ENCODE measurements at regions not wholly inside any gene's neighbourhood (a gene's known extent, or its start where the extent isn't known, plus 50 kb on each side); places are given as distances from the start of the nearest gene placed in this dataset.

DNA sequence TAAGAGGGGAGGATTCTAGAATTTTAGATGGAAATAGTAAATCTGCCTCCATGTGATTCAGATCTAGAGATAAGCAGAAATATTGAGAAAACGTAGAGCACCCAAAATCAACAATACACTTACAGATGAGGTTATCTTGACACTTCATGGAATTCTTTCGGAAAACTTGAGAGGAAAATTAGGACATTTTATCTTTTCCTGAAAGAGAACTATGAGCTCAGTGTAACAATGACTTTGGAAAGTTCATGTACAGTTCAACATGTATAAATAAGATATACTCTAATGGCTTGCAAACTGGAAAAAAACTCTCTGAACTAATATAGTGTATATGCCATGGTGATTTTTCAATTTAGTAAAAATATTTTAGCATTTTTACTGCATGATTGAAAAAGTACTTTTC is 338.1 kb upstream of the NEGR1 start:
- DNase-seq = no peak
- no peaks in the 10 kb centered on the region for H4K20me1 ChIP-seq (ENCODE audit: control insufficient read depth, insufficient read depth, low read length, poor library complexity, severe bottlenecking)
- H3K9ac ChIP-seq (ENCODE audit: low read length) = no peak overlapping the region
- H3K4me3 ChIP-seq (ENCODE audit: control extremely low read depth in 1 of 5, extremely low read depth in 1 of 5, insufficient read depth in 1 of 5, low read depth in 2 of 5, low read length in 4 of 5) = no peak overlapping the region
- intact Hi-C loops (cut with micrococcal nuclease) = no loop called here
- no peaks in the 10 kb centered on the region for H3K9me3 ChIP-seq (ENCODE audit: control extremely low read depth in 1 of 3, control insufficient read depth in 2 of 3, insufficient read depth in 1 of 3, low read length in 2 of 3)
- no peak overlapping the region for H2AFZ ChIP-seq (ENCODE audit: insufficient read depth, low read depth, low read length, poor library complexity, severe bottlenecking)
- H3K4me2 ChIP-seq (replicated peaks; ENCODE audit: low read depth, low read length, poor library complexity, severe bottlenecking) = no peak overlapping the region
- no peaks in the 10 kb centered on the region for H3K79me2 ChIP-seq (ENCODE audit: control insufficient read depth, insufficient read depth, low read length)
- no peak for ATAC-seq (ENCODE audit: low read depth)
- CTCF ChIA-PET = no interaction called here
- no peak overlapping the region for H3K27ac ChIP-seq (ENCODE audit: low read length in 2 of 2)
- no CpG with 5 or more reads among the region's 2 CpGs for WGBS (ENCODE audit: insufficient coverage)
- Mint-ChIP-seq H3K9me3 (ENCODE audit: insufficient read depth) (no peaks in the 10 kb centered on the region), H3K27me3 (no peaks in the 10 kb centered on the region), H3K4me1 (no peaks in the 10 kb centered on the region), H3K27ac (no peak overlapping the region), H3K4me3 (no peak overlapping the region)
- POLR2A ChIA-PET = no interaction called here
- H3K36me3 ChIP-seq (replicated peaks in 1 of 2; ENCODE audit: control extremely low read depth in 1 of 2, control insufficient read depth in 1 of 2, extremely low read depth in 1 of 2, insufficient read depth in 2 of 2, low read length in 1 of 2) = no peaks in the 10 kb centered on the region
- no peak for TF ChIP-seq EZH2 (IDR thresholded peaks at IDR 0.05; ENCODE audit: borderline replicate concordance, insufficient read depth, low read depth, low read length, poor library complexity, severe bottlenecking)
- TF ChIP-seq, protein P1, sequence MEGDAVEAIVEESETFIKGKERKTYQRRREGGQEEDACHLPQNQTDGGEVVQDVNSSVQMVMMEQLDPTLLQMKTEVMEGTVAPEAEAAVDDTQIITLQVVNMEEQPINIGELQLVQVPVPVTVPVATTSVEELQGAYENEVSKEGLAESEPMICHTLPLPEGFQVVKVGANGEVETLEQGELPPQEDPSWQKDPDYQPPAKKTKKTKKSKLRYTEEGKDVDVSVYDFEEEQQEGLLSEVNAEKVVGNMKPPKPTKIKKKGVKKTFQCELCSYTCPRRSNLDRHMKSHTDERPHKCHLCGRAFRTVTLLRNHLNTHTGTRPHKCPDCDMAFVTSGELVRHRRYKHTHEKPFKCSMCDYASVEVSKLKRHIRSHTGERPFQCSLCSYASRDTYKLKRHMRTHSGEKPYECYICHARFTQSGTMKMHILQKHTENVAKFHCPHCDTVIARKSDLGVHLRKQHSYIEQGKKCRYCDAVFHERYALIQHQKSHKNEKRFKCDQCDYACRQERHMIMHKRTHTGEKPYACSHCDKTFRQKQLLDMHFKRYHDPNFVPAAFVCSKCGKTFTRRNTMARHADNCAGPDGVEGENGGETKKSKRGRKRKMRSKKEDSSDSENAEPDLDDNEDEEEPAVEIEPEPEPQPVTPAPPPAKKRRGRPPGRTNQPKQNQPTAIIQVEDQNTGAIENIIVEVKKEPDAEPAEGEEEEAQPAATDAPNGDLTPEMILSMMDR (IDR thresholded peaks at IDR 0.05) = no peak
- no peaks in the 10 kb centered on the region for H3K4me1 ChIP-seq (ENCODE audit: control insufficient read depth in 2 of 2, insufficient read depth in 2 of 2, low read length in 2 of 2)
- no peaks in the 10 kb centered on the region for H3K27me3 ChIP-seq (replicated peaks in 1 of 4; ENCODE audit: control extremely low read depth in 1 of 4, control insufficient read depth in 3 of 4, insufficient read depth in 4 of 4, low read length in 3 of 4)

DNA sequence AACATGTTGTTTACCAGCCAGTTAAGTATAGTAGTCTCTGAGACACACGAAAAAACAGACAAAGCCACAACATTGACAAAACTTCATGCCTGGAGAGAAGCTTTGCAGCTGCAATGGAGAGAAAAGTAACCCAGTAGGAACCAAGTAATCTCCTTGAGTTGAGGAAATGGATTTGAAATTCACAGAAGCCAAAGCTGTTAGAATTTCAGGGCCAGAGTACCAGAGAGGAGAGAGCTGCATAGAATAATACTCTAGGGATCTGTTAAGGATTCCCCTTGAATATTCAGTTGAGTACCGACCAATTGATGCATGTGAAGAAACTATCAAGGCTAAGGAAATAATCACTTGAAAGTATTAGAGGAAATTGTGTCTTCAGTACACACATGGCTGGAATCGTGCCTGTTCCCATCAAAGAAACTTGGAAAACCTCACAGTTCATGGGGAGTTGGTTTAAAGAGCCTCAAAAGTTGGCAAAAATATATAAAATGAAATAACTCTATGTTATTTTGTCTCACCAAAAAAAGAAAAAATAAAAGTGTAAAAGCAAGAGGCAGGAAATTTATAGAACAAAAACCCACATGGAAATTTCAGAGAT is 324.0 kb upstream of the NEGR1 start:
- ChIA-PET POLR2A (no interaction called here), CTCF (no interaction called here)

More for the DNA sequence above, 324.0 kb upstream of the NEGR1 start:
- no peaks in the 10 kb centered on the region for H3K4me1 Mint-ChIP-seq
- H3K79me2 ChIP-seq (ENCODE audit: control insufficient read depth, insufficient read depth, low read length) = no peaks in the 10 kb centered on the region
- H3K9ac ChIP-seq (ENCODE audit: low read length) = no peak overlapping the region
- H3K4me3 ChIP-seq (ENCODE audit: control extremely low read depth in 1 of 5, extremely low read depth in 1 of 5, insufficient read depth in 1 of 5, low read depth in 2 of 5, low read length in 4 of 5) = no peak overlapping the region
- no peak overlapping the region for H3K4me3 Mint-ChIP-seq
- no CpG with 5 or more reads among the region's 3 CpGs for WGBS (ENCODE audit: insufficient coverage)
- H3K4me1 ChIP-seq (ENCODE audit: control insufficient read depth in 2 of 2, insufficient read depth in 2 of 2, low read length in 2 of 2) = no peaks in the 10 kb centered on the region
- ATAC-seq (ENCODE audit: low read depth) (no peak), DNase-seq (no peak)
- no peaks in the 10 kb centered on the region for H3K27me3 ChIP-seq (replicated peaks in 1 of 4; ENCODE audit: control extremely low read depth in 1 of 4, control insufficient read depth in 3 of 4, insufficient read depth in 4 of 4, low read length in 3 of 4)
- no peaks in the 10 kb centered on the region for H3K9me3 ChIP-seq (ENCODE audit: control extremely low read depth in 1 of 3, control insufficient read depth in 2 of 3, insufficient read depth in 1 of 3, low read length in 2 of 3)
- H3K4me2 ChIP-seq (replicated peaks; ENCODE audit: low read depth, low read length, poor library complexity, severe bottlenecking) = no peak overlapping the region
- no peaks in the 10 kb centered on the region for H4K20me1 ChIP-seq (ENCODE audit: control insufficient read depth, insufficient read depth, low read length, poor library complexity, severe bottlenecking)
- no peak overlapping the region for H3K27ac Mint-ChIP-seq
- intact Hi-C loops (cut with micrococcal nuclease) = no loop called here
- no peaks in the 10 kb centered on the region for H3K27me3 Mint-ChIP-seq
- TF ChIP-seq, protein P1 (IDR thresholded peaks at IDR 0.05) = no peak
- TF ChIP-seq EZH2 (IDR thresholded peaks at IDR 0.05; ENCODE audit: borderline replicate concordance, insufficient read depth, low read depth, low read length, poor library complexity, severe bottlenecking) = no peak
- H3K9me3 Mint-ChIP-seq (ENCODE audit: insufficient read depth) = peaks cover 3% of the 10 kb centered on the region
- no peak overlapping the region for H2AFZ ChIP-seq (ENCODE audit: insufficient read depth, low read depth, low read length, poor library complexity, severe bottlenecking)
- no peaks in the 10 kb centered on the region for H3K36me3 ChIP-seq (replicated peaks in 1 of 2; ENCODE audit: control extremely low read depth in 1 of 2, control insufficient read depth in 1 of 2, extremely low read depth in 1 of 2, insufficient read depth in 2 of 2, low read length in 1 of 2)
- no peak overlapping the region for H3K27ac ChIP-seq (ENCODE audit: low read length in 2 of 2)

All from B cell (primary cell).